GM12865 (cell line): ENCODE measurements at regions not wholly inside any gene's neighbourhood (a gene's known extent, or its start where the extent isn't known, plus 50 kb on each side); places are given as distances from the start of the nearest gene placed in this dataset.

Experiments
- DNase-seq: peaks from one replicate; pipeline ENCODE4 v3.0.0; 2010; ENCODE audit warnings: low read depth
- H3K4me3 ChIP-seq: 2 replicates; pipeline ENCODE4 v1.5.1; 2011; ENCODE audit warnings: mild to moderate bottlenecking, low read depth, low read length, control low read depth
- CTCF ChIP-seq: IDR thresholded peaks from 2 replicates; pipeline ENCODE4 v1.5.1; 2011; ENCODE audit warnings: low read length, control low read depth, low read depth, inconsistent platforms; ENCODE audit not compliant: insufficient read depth; ENCODE audit errors: missing control alignments

GRCh38 chr6:9554323-9554722, 860.6 kb downstream of the TFAP2A start:
- DNase-seq = no peak
- H3K4me3 ChIP-seq = no peak overlapping the region
- TF ChIP-seq CTCF = no peak

GRCh38 chr6:9553002-9553401, 861.9 kb downstream of the TFAP2A start:
- no peak overlapping the region for H3K4me3 ChIP-seq
- no peak for DNase-seq
- no peak for TF ChIP-seq CTCF

DNA sequence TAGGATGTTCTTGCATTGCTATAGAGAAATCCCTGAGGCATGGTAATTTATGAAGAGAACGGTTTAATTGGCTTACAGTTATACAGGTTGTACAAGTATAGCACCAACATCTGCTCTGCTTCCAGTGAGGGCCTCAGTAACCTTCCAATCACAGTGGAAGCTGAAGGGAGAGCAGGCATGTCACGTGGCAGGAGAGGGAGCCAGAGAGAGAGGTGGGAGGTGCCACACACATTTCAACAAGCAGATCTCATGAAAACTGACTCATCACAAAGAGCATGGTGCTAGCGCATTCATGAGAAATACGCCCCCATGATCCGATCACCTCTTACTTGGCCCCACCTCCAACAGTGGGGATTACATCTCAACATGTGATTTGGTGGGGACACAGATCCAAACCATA, 871.2 kb downstream of the TFAP2A start:
- no peak overlapping the region for H3K4me3 ChIP-seq
- no peak for DNase-seq
- no peak for TF ChIP-seq CTCF

DNA sequence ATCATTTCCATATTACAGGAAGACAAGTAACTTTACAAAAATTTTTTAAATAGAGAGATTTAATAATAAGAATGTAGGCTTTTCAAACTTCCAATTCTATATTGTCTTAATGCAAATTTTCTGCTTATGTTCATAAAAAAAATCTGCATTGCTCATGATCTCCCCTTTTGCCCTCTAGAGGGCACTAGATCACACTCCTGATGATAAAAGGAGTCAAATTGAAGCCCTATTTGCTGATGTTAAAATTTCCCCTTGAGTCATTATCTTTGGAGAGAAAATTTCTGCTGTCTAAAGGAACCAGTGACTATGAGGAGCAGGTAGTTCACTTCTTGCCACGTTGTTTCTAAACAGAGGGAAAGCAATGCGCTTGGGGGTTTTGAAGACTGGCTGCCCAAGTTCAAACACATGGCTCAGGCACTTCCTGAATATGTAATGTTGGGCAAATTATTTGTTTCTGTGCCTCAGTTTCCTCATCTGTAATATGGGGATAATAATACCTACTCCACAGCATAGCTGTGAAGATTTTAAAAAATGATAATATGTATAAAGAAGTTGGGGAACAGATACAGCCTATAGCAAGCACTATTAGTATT, 874.2 kb downstream of the TFAP2A start:
- peak; percentile 58 for DNase-seq
- H3K4me3 ChIP-seq = no peak overlapping the region
- TF ChIP-seq CTCF = peak; percentile 65

DNA sequence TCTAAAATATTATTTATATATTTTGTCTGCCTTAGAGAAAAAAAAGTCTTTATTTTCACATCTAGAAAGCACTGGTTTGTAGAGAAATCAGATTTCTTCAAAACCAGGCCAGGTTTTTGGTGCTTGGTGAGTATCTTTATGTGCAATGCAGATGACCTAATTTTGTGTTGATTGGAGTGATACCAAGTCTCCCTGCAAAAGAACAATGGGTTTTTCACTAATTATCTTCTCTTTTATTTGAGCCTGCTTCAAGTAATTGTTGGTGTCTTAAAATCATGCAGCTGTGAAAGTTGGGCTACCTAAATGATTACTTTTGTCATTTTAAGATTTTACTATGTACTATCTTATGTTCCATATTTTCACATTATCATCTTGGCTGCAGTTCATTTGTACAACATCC, 874.7 kb downstream of the TFAP2A start:
- no peak for TF ChIP-seq CTCF
- no peak for DNase-seq
- H3K4me3 ChIP-seq = no peak overlapping the region

DNA sequence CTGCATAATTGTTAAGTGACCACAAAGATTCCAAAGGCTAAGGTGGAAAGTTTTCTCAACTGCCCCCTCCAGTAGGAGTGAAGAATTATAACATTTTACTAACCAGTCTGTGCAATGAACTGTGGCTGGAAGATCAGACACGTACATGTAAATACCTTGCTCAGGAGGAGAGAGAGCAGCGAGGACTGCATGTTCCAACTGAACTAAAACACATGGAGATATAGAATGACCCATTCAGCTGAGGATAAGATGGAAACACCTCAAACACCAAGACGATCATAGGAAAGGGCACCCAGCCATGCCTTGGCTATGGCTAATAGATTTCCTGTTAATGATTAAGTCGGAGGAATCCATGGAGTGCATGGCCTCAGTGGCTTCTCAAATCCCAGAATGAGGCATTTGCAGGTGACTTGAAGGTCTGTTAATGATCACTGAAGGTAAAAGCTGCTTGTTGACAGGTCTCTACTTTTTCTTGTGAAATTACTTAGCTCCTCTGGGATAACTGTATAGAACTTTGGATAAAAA, 875.6 kb downstream of the TFAP2A start:
- H3K4me3 ChIP-seq = no peak overlapping the region
- no peak for DNase-seq
- no peak for TF ChIP-seq CTCF

DNA sequence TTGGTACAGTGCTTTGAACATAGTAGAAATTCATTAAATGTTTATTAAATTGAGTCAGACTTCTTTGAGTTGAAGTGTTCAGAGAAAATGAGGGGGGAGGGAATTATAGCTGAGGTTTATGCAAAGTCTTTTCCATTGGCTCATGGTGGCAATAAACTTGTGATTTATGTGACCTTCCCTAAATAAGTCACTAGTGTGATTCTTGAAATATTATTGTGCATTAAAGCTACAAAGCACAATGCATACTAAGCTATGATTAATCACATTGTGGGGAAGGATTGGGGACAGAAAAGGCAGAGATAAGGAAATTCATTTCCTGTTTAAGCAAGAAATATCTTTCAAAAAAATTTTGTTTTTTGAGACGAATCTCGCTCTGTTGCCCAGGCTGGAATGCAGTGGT, 877.5 kb downstream of the TFAP2A start:
- no peak for DNase-seq
- no peak for TF ChIP-seq CTCF

More for the DNA sequence above, 877.5 kb downstream of the TFAP2A start:
- no peak overlapping the region for H3K4me3 ChIP-seq
